ENCODE measurements at regions not wholly inside any gene's neighbourhood (a gene's known extent, or its start where the extent isn't known, plus 50 kb on each side); places are given as distances from the start of the nearest gene placed in this dataset.
"Not testable (repeated sequence)": the region's sequence is repeated elsewhere in the genome, so short reads cannot be mapped to it uniquely, and the experiment has no call there.

DNA sequence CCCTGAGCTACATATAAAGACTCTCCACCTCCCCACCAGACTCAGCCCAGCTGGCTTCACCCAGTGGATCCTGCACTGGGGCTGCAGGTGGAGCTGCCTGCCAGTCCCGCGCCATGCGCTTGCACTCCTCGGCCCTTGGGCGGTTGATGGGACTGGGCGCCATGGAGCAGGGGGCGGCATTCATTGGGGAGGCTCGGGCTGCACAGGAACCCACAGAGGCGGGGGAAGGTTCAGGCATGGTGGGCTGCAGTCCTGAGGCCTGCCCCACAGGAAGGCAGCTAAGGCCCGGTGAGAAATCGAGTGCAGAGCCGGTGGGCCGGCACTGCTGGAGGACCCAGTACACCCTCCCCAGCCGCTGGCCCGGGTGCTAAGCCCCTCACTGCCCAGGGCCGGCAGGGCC is 157.2 kb upstream of the GNAI1 start:
- ChIA-PET POLR2A (ENCODE audit: unreplicated experiment) (no interaction called here), CTCF (no interaction called here)
- Histone ChIP-seq H2AFZ (no peak overlapping the region), H3K4me2 (no peak overlapping the region), H3K9me2 (ENCODE audit: insufficient read depth) (no peaks in the 10 kb centered on the region), H3K9me3 (ENCODE audit: insufficient read depth, low read depth) (no peaks in the 10 kb centered on the region), H3K36me3 (ENCODE audit: low read depth) (no peaks in the 10 kb centered on the region), H3K27ac (no peak overlapping the region), H3F3A (ENCODE audit: insufficient read depth, low read depth) (no peaks in the 10 kb centered on the region), H3K79me2 (ENCODE audit: low read depth) (no peaks in the 10 kb centered on the region), H3K4me1 (replicated peaks; ENCODE audit: insufficient read depth) (peaks cover 6% of the 10 kb centered on the region), H4K20me1 (ENCODE audit: insufficient read depth) (no peaks in the 10 kb centered on the region), H3K4me3 (no peak overlapping the region), H3K27me3 (ENCODE audit: insufficient read depth, low read depth) (no peaks in the 10 kb centered on the region)
- TF ChIP-seq EZH2 (IDR thresholded peaks at IDR 0.05; ENCODE audit: low read depth) (no peak), CTCF (conservative IDR thresholded peaks at IDR 0.05) (no peak)
- intact Hi-C loops (cut with micrococcal nuclease; ENCODE audit: unreplicated experiment), result no loop called here
- no TSS peak for BruUV-seq (replicated peaks)
- DNase-seq, result no peak

GRCh38 chr7:79976711-79977020 is 158.0 kb upstream of the GNAI1 start:
- POLR2A ChIA-PET (ENCODE audit: unreplicated experiment); BruUV-seq (replicated peaks); H3K4me3 ChIP-seq; H3K27me3 ChIP-seq (ENCODE audit: insufficient read depth, low read depth); intact Hi-C loops (cut with micrococcal nuclease; ENCODE audit: unreplicated experiment); H4K20me1 ChIP-seq (ENCODE audit: insufficient read depth); H3K79me2 ChIP-seq (ENCODE audit: low read depth); H3K4me2 ChIP-seq; H2AFZ ChIP-seq; H3K9me2 ChIP-seq (ENCODE audit: insufficient read depth); H3F3A ChIP-seq (ENCODE audit: insufficient read depth, low read depth); H3K36me3 ChIP-seq (ENCODE audit: low read depth); CTCF ChIA-PET; H3K27ac ChIP-seq; DNase-seq; H3K4me1 ChIP-seq (replicated peaks; ENCODE audit: insufficient read depth); H3K9me3 ChIP-seq (ENCODE audit: insufficient read depth, low read depth): not testable (repeated sequence)

DNA sequence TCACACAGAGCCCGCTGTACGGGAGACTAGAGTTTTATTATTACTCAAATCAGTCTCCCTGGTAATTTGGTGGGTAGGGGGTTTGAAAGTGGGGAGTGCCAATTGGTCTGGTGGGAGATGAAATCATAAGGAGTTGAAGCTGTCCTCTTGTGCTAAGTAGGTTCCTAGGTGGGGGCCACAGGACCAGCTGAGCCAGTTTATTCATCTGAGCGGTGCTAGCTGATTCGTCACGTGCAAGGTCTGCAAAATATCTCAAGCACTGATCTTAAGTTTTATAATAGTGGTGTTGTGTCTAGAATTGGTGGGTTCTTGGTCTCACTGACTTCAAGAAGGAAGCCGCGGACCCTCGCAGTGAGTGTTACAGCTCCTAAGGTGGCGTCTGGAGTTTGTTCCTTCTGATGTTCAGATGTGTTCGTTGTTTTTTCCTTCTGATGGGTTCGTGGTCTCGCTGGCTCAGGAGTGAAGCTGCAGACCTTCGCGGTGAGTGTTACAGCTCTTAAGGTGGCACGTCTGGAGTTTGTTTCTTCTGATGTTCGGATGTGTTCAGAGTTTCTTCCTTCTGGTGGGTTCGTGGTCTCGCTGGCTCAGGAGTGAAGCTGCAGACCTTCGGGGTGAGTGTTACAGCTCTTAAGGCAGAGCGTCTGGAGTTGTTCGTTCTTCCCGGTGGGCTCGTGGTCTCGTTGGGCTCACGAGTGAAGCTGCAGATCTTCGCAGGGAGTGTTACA is 158.5 kb upstream of the GNAI1 start:
- H3F3A ChIP-seq (ENCODE audit: insufficient read depth, low read depth); BruUV-seq (replicated peaks); intact Hi-C loops (cut with micrococcal nuclease; ENCODE audit: unreplicated experiment); CTCF ChIA-PET; H3K4me3 ChIP-seq; H4K20me1 ChIP-seq (ENCODE audit: insufficient read depth); H3K36me3 ChIP-seq (ENCODE audit: low read depth); DNase-seq; H3K27me3 ChIP-seq (ENCODE audit: insufficient read depth, low read depth); H3K4me1 ChIP-seq (replicated peaks; ENCODE audit: insufficient read depth); H3K9me2 ChIP-seq (ENCODE audit: insufficient read depth); H3K9me3 ChIP-seq (ENCODE audit: insufficient read depth, low read depth); H3K79me2 ChIP-seq (ENCODE audit: low read depth); H3K4me2 ChIP-seq; H2AFZ ChIP-seq; H3K27ac ChIP-seq: not testable (repeated sequence)
- POLR2A ChIA-PET (ENCODE audit: unreplicated experiment), result interaction anchor here (0.6 kb wide), 1 partner anchor 218 kb away, joined by 3 read pairs; no protein-coding TSS in a partner anchor

DNA sequence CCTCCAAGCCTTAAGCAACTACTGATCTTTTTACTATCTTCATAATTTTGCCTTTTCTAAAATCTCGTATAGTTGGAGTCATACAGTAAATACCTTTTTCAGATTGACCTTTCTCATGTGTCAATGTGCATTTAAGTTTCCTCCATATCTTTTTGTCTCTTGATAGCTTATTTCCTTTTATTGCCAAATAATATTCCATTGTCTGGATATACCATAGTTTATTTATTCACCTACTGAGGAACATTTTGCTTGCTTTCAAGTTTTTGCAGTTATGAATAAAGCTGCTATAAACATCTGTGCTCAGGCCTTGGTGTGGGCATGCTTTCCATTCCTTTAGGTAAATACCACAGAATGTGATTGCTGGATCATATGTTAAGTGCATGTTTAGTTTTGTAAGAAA is 161.2 kb upstream of the GNAI1 start:
- CTCF ChIA-PET, result no interaction called here
- BruUV-seq (replicated peaks), result no TSS peak

More for the DNA sequence above, 161.2 kb upstream of the GNAI1 start:
- Histone ChIP-seq H3K27me3 (ENCODE audit: insufficient read depth, low read depth) (no peaks in the 10 kb centered on the region), H3K36me3 (ENCODE audit: low read depth) (no peaks in the 10 kb centered on the region), H3K4me1 (replicated peaks; ENCODE audit: insufficient read depth) (no peaks in the 10 kb centered on the region), H3K4me2 (no peak overlapping the region), H3F3A (ENCODE audit: insufficient read depth, low read depth) (no peaks in the 10 kb centered on the region), H4K20me1 (ENCODE audit: insufficient read depth) (no peaks in the 10 kb centered on the region), H3K79me2 (ENCODE audit: low read depth) (no peaks in the 10 kb centered on the region), H3K4me3 (no peak overlapping the region), H3K9me3 (ENCODE audit: insufficient read depth, low read depth) (no peaks in the 10 kb centered on the region), H2AFZ (no peak overlapping the region), H3K27ac (no peak overlapping the region), H3K9me2 (ENCODE audit: insufficient read depth) (no peaks in the 10 kb centered on the region)
- intact Hi-C loops (cut with micrococcal nuclease; ENCODE audit: unreplicated experiment), result no loop called here
- no peak for DNase-seq
- POLR2A ChIA-PET (ENCODE audit: unreplicated experiment), result no interaction called here
- TF ChIP-seq EZH2 (IDR thresholded peaks at IDR 0.05; ENCODE audit: low read depth) (no peak), CTCF (conservative IDR thresholded peaks at IDR 0.05) (no peak)
